Vagina (tissue), 2 donors: ENCODE measurements at regions not wholly inside any gene's neighbourhood (a gene's known extent, or its start where the extent isn't known, plus 50 kb on each side); places are given as distances from the start of the nearest gene placed in this dataset.

Experiments
- DNase-seq, 2 donors: peaks; one replicate each; pipeline ENCODE4 v3.0.0-alpha.2; 2017; ENCODE audit errors: extremely low spot score in 2 of 2
- H3K27ac ChIP-seq: fragments of 200-600 bp; sonication (generic); one replicate; pipeline ENCODE4 v1.5.1; 2019
- H3K27me3 ChIP-seq: fragments of 200-600 bp; sonication (generic); one replicate; pipeline ENCODE4 v1.5.1; 2019
- H3K36me3 ChIP-seq, 2 donors: fragments of 200-600 bp; sonication (generic); one replicate each; pipeline ENCODE4 v1.5.1; 2017 to 2019
- H3K4me1 ChIP-seq: fragments of 200-600 bp; sonication (generic); one replicate; pipeline ENCODE4 v1.5.1; 2019
- H3K4me3 ChIP-seq, 2 donors: fragments of 200-600 bp; sonication (generic); 1 replicate in 1 of 2; 2 replicates in 1 of 2; pipeline ENCODE4 v1.5.1; 2016 to 2019
- H3K9me3 ChIP-seq: fragments of 200-600 bp; sonication (generic); one replicate; pipeline ENCODE4 v1.5.1; 2019
- CTCF ChIP-seq, 3 experiments: fragments of 450-650 bp in 2 of 3; fragments of 200-600 bp in 1 of 3; sonication (generic) in 1 of 3; IDR thresholded peaks; one replicate each; pipeline ENCODE4 v1.5.1; 2017 to 2019; ENCODE audit warnings: antibody characterized with exemption in 3 of 3, mild to moderate bottlenecking in 2 of 3, moderate library complexity in 2 of 3
- POLR2A ChIP-seq, 2 donors: fragments of 450-650 bp; IDR thresholded peaks; one replicate each; pipeline ENCODE4 v1.6.1; 2017; ENCODE audit warnings: antibody characterized with exemption in 2 of 2, mild to moderate bottlenecking in 2 of 2, moderate library complexity in 2 of 2
- POLR2AphosphoS5 ChIP-seq, 2 donors: sonication (generic); formaldehyde crosslinking; IDR thresholded peaks; one replicate each; pipeline ENCODE4 v1.9.0; 2017; ENCODE audit warnings: antibody characterized with exemption in 2 of 2, mild to moderate bottlenecking in 2 of 2, low read depth in 1 of 2; ENCODE audit not compliant: insufficient read depth in 1 of 2
- intact Hi-C: fragments of 100-400 bp; cut with DNase I; formaldehyde crosslinking; loops from one replicate; pipeline ENCODE4 v1.15.1; 2023

GRCh38 chr6:139763468-139764210 lies 389.2 kb upstream of the CITED2 start:
- intact Hi-C loops, result loop anchor here (10.0 kb wide), 1 partner anchor 169 kb away; no protein-coding TSS in a partner anchor
- Histone ChIP-seq H3K4me3 (no peak overlapping the region), H3K27ac (peak overlapping the region; percentile 58), H3K4me1 (peaks cover 17% of the 10 kb centered on the region), H3K9me3 (no peaks in the 10 kb centered on the region), H3K27me3 (no peaks in the 10 kb centered on the region), H3K36me3 (no peaks in the 10 kb centered on the region)
- DNase-seq, result no peak
- TF ChIP-seq CTCF (IDR thresholded peaks at IDR 0.05) (no peak), POLR2A (IDR thresholded peaks at IDR 0.05) (no peak), POLR2AphosphoS5 (IDR thresholded peaks at IDR 0.05; ENCODE audit: insufficient read depth in 1 of 2, low read depth in 1 of 2) (no peak)

- intact Hi-C loops, result loop anchor here (10.0 kb wide), 1 partner anchor 168 kb away; no protein-coding TSS in a partner anchor
- H3K9me3 ChIP-seq, result no peaks in the 10 kb centered on the region
- no peak overlapping the region for H3K27ac ChIP-seq
- no peak overlapping the region for H3K4me3 ChIP-seq
- no peaks in the 10 kb centered on the region for H3K36me3 ChIP-seq
- TF ChIP-seq CTCF (IDR thresholded peaks at IDR 0.05) (no peak), POLR2A (IDR thresholded peaks at IDR 0.05) (no peak)
- H3K4me1 ChIP-seq, result peaks cover 18% of the 10 kb centered on the region
- DNase-seq, result no peak
- no peaks in the 10 kb centered on the region for H3K27me3 ChIP-seq
Observed at GRCh38 chr6:139762587-139763031, 388.2 kb upstream of the CITED2 start.

- H3K36me3 ChIP-seq, result no peaks in the 10 kb centered on the region
- peaks cover 24% of the 10 kb centered on the region for H3K4me1 ChIP-seq
- intact Hi-C loops, result loop anchor here (2.0 to 10.0 kb wide), 2 partner anchors 165 to 385 kb away; partner anchors contain the start of gene CITED2
- peak overlapping the region; percentile 5 for H3K27ac ChIP-seq
- H3K4me3 ChIP-seq, result no peak overlapping the region
- no peak for DNase-seq
- no peaks in the 10 kb centered on the region for H3K9me3 ChIP-seq
- no peaks in the 10 kb centered on the region for H3K27me3 ChIP-seq
- no peak for TF ChIP-seq POLR2A (IDR thresholded peaks at IDR 0.05)
Observed at GRCh38 chr6:139760128-139760527, 385.7 kb upstream of the CITED2 start.

- no peak for DNase-seq
- H3K9me3 ChIP-seq, result no peaks in the 10 kb centered on the region
- H3K4me1 ChIP-seq, result peaks cover 16% of the 10 kb centered on the region
- H3K4me3 ChIP-seq, result no peak overlapping the region
- H3K27me3 ChIP-seq, result no peaks in the 10 kb centered on the region
- intact Hi-C loops, result no loop called here
- H3K36me3 ChIP-seq, result no peaks in the 10 kb centered on the region
- H3K27ac ChIP-seq, result no peak overlapping the region
- TF ChIP-seq CTCF (IDR thresholded peaks at IDR 0.05), result no peak
- TF ChIP-seq POLR2AphosphoS5 (IDR thresholded peaks at IDR 0.05; ENCODE audit: insufficient read depth in 1 of 2, low read depth in 1 of 2), result no peak
- no peak for TF ChIP-seq POLR2A (IDR thresholded peaks at IDR 0.05)
Observed at GRCh38 chr6:139759086-139759485, 384.6 kb upstream of the CITED2 start.

- no peak for DNase-seq
- Histone ChIP-seq H3K36me3 (no peaks in the 10 kb centered on the region), H3K9me3 (no peaks in the 10 kb centered on the region), H3K27ac (no peak overlapping the region), H3K4me3 (no peak overlapping the region), H3K27me3 (no peaks in the 10 kb centered on the region), H3K4me1 (peaks cover 14% of the 10 kb centered on the region)
- intact Hi-C loops, result no loop called here
- no peak for TF ChIP-seq POLR2A (IDR thresholded peaks at IDR 0.05)
- TF ChIP-seq CTCF (IDR thresholded peaks at IDR 0.05), result no peak
- TF ChIP-seq POLR2AphosphoS5 (IDR thresholded peaks at IDR 0.05; ENCODE audit: insufficient read depth in 1 of 2, low read depth in 1 of 2), result no peak
Observed at GRCh38 chr6:139758209-139758611, 383.8 kb upstream of the CITED2 start.
